ENCODE measurements at regions not wholly inside any gene's neighbourhood (a gene's known extent, or its start where the extent isn't known, plus 50 kb on each side); places are given as distances from the start of the nearest gene placed in this dataset.

- TF ChIP-seq CTCF (IDR thresholded peaks at IDR 0.05; ENCODE audit: insufficient read depth, low read length, poor library complexity, severe bottlenecking) (no peak), EZH2phosphoT487 (conservative IDR thresholded peaks at IDR 0.05; ENCODE audit: low read length) (no peak)
Measured at GRCh38 chr1:4276238-4276637, 376.2 kb upstream of the C1orf174 start.
